ENCODE measurements at regions not wholly inside any gene's neighbourhood (a gene's known extent, or its start where the extent isn't known, plus 50 kb on each side); places are given as distances from the start of the nearest gene placed in this dataset.

DNA sequence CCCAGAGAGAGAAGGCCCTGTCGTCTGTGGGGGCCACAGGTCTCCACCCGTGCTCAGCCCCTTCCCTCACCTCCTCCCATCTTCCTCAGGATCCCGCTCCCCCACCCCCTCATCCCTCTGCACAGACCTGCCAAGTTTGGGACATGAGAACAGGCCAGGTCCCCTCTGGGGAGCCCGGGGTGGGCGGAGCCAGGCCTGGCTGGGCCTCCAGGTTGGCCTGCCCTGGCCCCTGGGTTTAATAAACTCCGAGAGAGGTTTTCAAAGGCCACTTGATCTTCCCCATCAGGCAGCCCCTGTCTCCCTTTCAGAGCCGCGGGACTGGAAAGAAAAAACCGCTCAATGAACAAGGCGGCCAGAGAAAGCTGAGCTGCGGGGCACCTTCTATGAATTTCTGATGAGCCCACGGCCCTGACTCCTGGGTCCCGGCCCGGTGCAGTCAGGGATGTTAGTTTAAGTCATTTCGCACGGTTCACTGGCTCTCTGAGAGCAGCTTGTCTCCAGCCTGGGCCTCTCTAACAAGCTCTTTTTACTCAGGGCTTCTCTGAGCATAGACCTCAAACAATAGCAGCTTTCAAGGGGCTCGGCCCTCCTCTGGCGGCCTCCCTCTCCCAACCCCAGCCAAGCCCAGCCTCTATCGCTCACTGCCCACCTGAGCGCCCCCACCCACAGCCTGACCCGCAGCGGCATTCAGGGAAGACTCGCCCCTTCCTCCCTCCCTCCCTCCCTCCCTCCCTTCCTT lies 64.8 kb downstream of the RPUSD4 start:
- no peak for TF ChIP-seq CTCF (IDR thresholded peaks at IDR 0.05 in 4 of 5, conservative IDR thresholded peaks at IDR 0.05 in 1 of 5)
- no peak for TF ChIP-seq POLR2A (IDR thresholded peaks at IDR 0.05)

Measured in gastrocnemius medialis (tissue), 4 donors.